Liver (tissue), 7 donors: ENCODE measurements at regions not wholly inside any gene's neighbourhood (a gene's known extent, or its start where the extent isn't known, plus 50 kb on each side); places are given as distances from the start of the nearest gene placed in this dataset.

Experiments used
- DNase-seq: peaks from one replicate; pipeline ENCODE4 v3.0.0-alpha.2; 2017; ENCODE audit warnings: low spot score
- H3K27ac ChIP-seq, 2 donors: one replicate each; pipeline ENCODE4 v1.7.0; 2013; ENCODE audit warnings: inconsistent platforms in 2 of 2, low read length in 2 of 2, control low read depth in 1 of 2, low read depth in 1 of 2, mild to moderate bottlenecking in 1 of 2
- H3K27me3 ChIP-seq, 4 donors: one replicate each; pipeline versions ENCODE4 v1.6.1 to v1.7.0; 2013; ENCODE audit warnings: low read length in 3 of 4, inconsistent platforms in 1 of 4, mild to moderate bottlenecking in 1 of 4, moderate library complexity in 1 of 4; ENCODE audit not compliant: control insufficient read depth in 4 of 4, insufficient read depth in 4 of 4
- H3K36me3 ChIP-seq, 4 donors: one replicate each; pipeline versions ENCODE4 v1.6.1 to v1.7.0; 2013; ENCODE audit warnings: low read length in 3 of 4, mild to moderate bottlenecking in 3 of 4, low read depth in 1 of 4, moderate library complexity in 1 of 4; ENCODE audit not compliant: control insufficient read depth in 4 of 4, insufficient read depth in 3 of 4
- H3K4me1 ChIP-seq, 4 donors: one replicate each; pipeline versions ENCODE4 v1.6.1 to v1.7.0; 2013; ENCODE audit warnings: low read length in 3 of 4, mild to moderate bottlenecking in 3 of 4, moderate library complexity in 1 of 4; ENCODE audit not compliant: control insufficient read depth in 4 of 4, insufficient read depth in 4 of 4
- H3K4me3 ChIP-seq, 3 donors: one replicate each; pipeline versions ENCODE4 v1.6.1 to v1.7.0; 2013; ENCODE audit warnings: low read length in 3 of 3, control low read depth in 1 of 3, low read depth in 1 of 3, mild to moderate bottlenecking in 1 of 3
- H3K9ac ChIP-seq, 2 donors: one replicate each; pipeline ENCODE4 v1.7.0; 2013; ENCODE audit warnings: low read length in 2 of 2, mild to moderate bottlenecking in 2 of 2, moderate library complexity in 2 of 2, control low read depth in 1 of 2, low read depth in 1 of 2
- H3K9me3 ChIP-seq, 4 donors: one replicate each; pipeline versions ENCODE4 v1.6.1 to v1.7.0; 2013; ENCODE audit warnings: low read length in 3 of 4; ENCODE audit not compliant: control insufficient read depth in 4 of 4
- ATF3 ChIP-seq: IDR thresholded peaks from 2 replicates; pipeline ENCODE4 v1.6.1; 2016; ENCODE audit warnings: antibody characterized with exemption
- EGR1 ChIP-seq, 2 donors: IDR thresholded peaks; 2 replicates each; pipeline ENCODE4 v1.6.1; 2016 to 2018; ENCODE audit warnings: antibody characterized with exemption in 2 of 2, low read depth in 2 of 2
- FOXA1 ChIP-seq: IDR thresholded peaks from 2 replicates; pipeline ENCODE4 v1.6.1; 2016; ENCODE audit warnings: antibody characterized with exemption
- FOXA2 ChIP-seq: IDR thresholded peaks from 2 replicates; pipeline ENCODE4 v1.6.1; 2016; ENCODE audit warnings: antibody characterized with exemption
- GABPA ChIP-seq, 2 donors: IDR thresholded peaks in 1 of 2; conservative IDR thresholded peaks in 1 of 2; 2 replicates each; pipeline ENCODE4 v1.6.1; 2016; ENCODE audit warnings: antibody characterized with exemption in 2 of 2, mild to moderate bottlenecking in 1 of 2, moderate library complexity in 1 of 2
- JUND ChIP-seq, 2 donors: IDR thresholded peaks; 2 replicates each; pipeline ENCODE4 v1.6.1; 2016; ENCODE audit warnings: antibody characterized with exemption in 2 of 2
- MAX ChIP-seq: IDR thresholded peaks from 2 replicates; pipeline ENCODE4 v1.6.1; 2016; ENCODE audit warnings: antibody characterized with exemption
- REST ChIP-seq: IDR thresholded peaks from 2 replicates; pipeline ENCODE4 v1.6.1; 2016; ENCODE audit warnings: antibody characterized with exemption, mild to moderate bottlenecking
- TAF1 ChIP-seq: conservative IDR thresholded peaks from 2 replicates; pipeline ENCODE4 v1.6.1; 2016; ENCODE audit warnings: antibody characterized with exemption, mild to moderate bottlenecking
- YY1 ChIP-seq: IDR thresholded peaks from 2 replicates; pipeline ENCODE4 v1.6.1; 2016; ENCODE audit warnings: antibody characterized with exemption, mild to moderate bottlenecking
- ZBTB33 ChIP-seq: IDR thresholded peaks from 2 replicates; pipeline ENCODE4 v1.6.1; 2016; ENCODE audit warnings: antibody characterized with exemption
- WGBS: extraction: QIAGEN DNeasy Blood & Tissue Kit; methylation state at CpG from one replicate; pipeline ENCODE4 v1.1.7; 2013; 5-methylcytosine and 5-hydroxymethylcytosine counted together
- donor health status: healthy.
- donor health status: healthy.
- donor health status: healthy.
- donor health status: healthy.

GRCh38 chr3:13130464-13131193, 57.4 kb upstream of the IQSEC1 start:
- no peak for DNase-seq

GRCh38 chr3:13125092-13126015, 52.1 kb upstream of the IQSEC1 start:
- Histone ChIP-seq H3K27ac (no peak overlapping the region), H3K9me3 (no peaks in the 10 kb centered on the region), H3K9ac (no peak overlapping the region), H3K27me3 (no peaks in the 10 kb centered on the region), H3K4me1 (no peaks in the 10 kb centered on the region), H3K4me3 (no peak overlapping the region), H3K36me3 (peaks cover 0 to 2% (median 0%) of the 10 kb centered on the region in 4 donors)
- no peak for TF ChIP-seq REST
- TF ChIP-seq GABPA (IDR thresholded peaks at IDR 0.05 in 1 of 2, conservative IDR thresholded peaks at IDR 0.05 in 1 of 2), result no peak
- no peak for TF ChIP-seq MAX
- TF ChIP-seq YY1, result no peak
- no peak for TF ChIP-seq JUND (IDR thresholded peaks at IDR 0.05)
- WGBS, result 93% methylated on average over 13 of the region's 13 CpGs
- no peak for DNase-seq

More at GRCh38 chr3:13130464-13131193, 57.4 kb upstream of the IQSEC1 start:
- TF ChIP-seq ZBTB33 (no peak), EGR1 (IDR thresholded peaks at IDR 0.05; ENCODE audit: low read depth in 2 of 2) (no peak), TAF1 (no peak), FOXA1 (no peak), FOXA2 (no peak), ATF3 (no peak)
- H3K4me3 ChIP-seq, result no peak overlapping the region
- no peaks in the 10 kb centered on the region for H3K9me3 ChIP-seq
- no peaks in the 10 kb centered on the region for H3K27me3 ChIP-seq
- no peak overlapping the region for H3K27ac ChIP-seq
- peaks cover 0 to 2% (median 0%) of the 10 kb centered on the region in 4 donors for H3K36me3 ChIP-seq
- H3K9ac ChIP-seq, result no peak overlapping the region
- WGBS, result 90% methylated on average over 3 of the region's 3 CpGs
- no peaks in the 10 kb centered on the region for H3K4me1 ChIP-seq
